ENCODE measurements at regions not wholly inside any gene's neighbourhood (a gene's known extent, or its start where the extent isn't known, plus 50 kb on each side); places are given as distances from the start of the nearest gene placed in this dataset.
A peak's percentile ranks its signal among the peaks of the same experiment; 100 is the strongest.
"Not testable (repeated sequence)": the region's sequence is repeated elsewhere in the genome, so short reads cannot be mapped to it uniquely, and the experiment has no call there.

GRCh38 chr10:6713716-6714115 lies 133.6 kb upstream of the PRKCQ start:
- DNase-seq, result peak in 1 of 2 donors; percentile 4

GRCh38 chr10:6713120-6713519 lies 133.0 kb upstream of the PRKCQ start:
- no peak for DNase-seq

GRCh38 chr10:6711881-6712280 lies 131.8 kb upstream of the PRKCQ start:
- DNase-seq, result no peak

- DNase-seq, result no peak
Measured at GRCh38 chr10:6711408-6711841, 131.3 kb upstream of the PRKCQ start.

- no peak for DNase-seq
Measured at GRCh38 chr10:6707352-6707751, 127.3 kb upstream of the PRKCQ start.

GRCh38 chr10:6706725-6707124 lies 126.6 kb upstream of the PRKCQ start:
- DNase-seq, result no peak

DNA sequence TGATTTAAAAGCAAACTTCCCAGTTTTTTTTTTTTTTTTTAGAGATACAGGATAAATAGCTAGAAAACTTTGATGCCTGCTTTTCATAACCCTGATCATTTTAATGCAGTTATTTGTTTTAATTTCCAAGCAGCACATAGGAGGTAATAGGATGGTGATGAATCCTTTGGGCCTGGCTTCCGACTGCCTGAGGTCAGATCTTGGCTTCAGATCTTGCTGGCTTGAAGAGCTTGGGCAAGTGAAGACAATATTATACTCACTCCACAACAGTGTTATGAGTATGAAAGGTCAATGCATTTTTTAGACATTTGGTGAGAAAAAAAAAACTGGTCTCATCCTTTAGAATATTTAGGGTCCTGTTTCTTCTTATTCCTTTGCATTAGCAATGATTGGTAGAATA lies 124.8 kb upstream of the PRKCQ start:
- DNase-seq, result no peak

GRCh38 chr10:6702833-6703232 lies 122.8 kb upstream of the PRKCQ start:
- DNase-seq, result not testable (repeated sequence)

GRCh38 chr10:6702030-6702429 lies 122.0 kb upstream of the PRKCQ start:
- DNase-seq, result no peak

DNA sequence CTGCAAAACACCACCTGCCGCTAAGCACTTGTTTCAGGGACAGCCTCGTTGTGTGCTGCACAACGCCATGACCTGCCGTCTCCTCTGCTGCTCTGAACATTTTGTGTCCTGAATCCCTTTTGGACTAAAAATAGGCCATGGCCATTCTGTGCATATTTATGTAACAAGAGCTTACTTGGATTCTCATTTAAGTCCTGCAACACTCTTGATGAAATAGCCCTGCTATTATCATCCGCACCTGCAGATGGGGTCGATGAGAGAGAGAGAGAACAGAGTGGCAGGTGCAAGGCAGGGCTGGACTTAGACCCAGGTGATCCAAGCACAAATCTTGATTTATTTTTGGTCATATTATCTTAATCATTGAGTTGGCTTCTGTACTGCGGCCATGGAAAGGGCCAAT lies 121.2 kb upstream of the PRKCQ start:
- no peak for DNase-seq

DNA sequence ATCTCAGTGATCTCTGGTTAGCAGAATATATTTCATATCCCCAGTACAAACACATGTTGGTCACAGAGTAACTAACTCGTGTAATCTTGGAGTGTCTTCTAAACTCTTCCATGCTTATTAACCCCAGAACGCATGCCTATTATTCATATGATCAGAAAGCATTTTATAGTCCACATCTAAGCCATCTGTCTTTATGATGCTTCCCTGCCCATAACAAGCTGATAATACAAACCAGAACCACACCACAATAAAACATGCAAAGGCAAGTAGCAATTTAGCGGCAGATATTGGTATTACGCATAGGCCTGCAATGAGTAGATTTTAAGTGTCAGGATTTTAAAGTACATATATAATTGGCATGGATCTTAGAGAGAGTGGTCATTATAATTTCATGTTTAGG lies 120.0 kb upstream of the PRKCQ start:
- no peak for DNase-seq

DNA sequence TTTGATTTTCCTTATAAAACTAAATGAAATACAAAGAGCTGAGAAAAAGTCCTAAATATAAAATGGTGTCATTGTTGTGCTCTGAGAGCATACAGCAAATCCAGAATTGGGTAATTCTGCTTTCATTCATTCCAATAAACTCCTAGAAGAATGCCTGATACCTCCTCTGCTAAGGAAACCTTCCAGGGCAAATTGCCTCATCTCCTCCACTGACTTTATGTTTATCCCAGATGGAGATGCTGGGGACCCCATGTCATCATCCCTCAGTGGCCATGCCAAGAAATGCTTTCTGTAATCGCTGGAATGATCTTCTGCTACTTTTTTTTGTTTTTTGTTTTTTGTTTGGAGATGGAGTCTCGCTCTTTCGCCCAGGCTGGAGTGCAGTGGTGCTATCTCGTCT lies 119.3 kb upstream of the PRKCQ start:
- DNase-seq, result no peak

GRCh38 chr10:6695519-6695918 lies 115.4 kb upstream of the PRKCQ start:
- no peak for DNase-seq

DNA sequence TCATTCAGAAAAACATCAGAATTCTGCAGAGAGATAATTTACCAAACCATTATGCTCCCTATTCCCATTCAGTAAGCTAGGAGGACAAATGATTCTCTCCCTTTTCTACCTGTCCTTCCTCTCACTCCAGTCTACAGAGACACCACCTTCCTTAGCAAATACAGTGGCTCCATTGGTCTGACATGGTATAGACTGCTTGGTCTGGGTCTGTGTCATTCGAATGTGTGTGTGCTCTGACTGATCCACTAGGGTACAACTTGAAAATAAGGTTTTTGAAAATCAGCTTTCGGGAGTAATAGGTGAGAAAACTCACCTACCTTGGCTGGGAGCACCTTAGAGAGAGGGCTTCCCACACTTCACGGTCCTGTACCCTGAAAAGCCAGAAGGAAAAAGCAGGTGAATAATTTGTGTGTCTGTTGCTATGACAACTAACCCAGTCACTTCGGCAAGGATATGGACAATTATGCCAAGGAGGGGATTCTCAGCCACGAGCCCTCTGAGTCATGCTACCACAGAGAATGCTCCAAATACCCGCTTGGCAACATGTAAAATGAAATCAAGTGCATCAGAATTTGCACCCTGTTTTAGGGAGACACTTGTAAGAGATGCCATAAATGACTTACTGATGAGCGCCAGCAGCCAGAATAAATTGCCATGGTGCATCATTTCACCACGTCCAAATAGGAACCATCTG lies 114.5 kb upstream of the PRKCQ start:
- DNase-seq, result no peak

DNA sequence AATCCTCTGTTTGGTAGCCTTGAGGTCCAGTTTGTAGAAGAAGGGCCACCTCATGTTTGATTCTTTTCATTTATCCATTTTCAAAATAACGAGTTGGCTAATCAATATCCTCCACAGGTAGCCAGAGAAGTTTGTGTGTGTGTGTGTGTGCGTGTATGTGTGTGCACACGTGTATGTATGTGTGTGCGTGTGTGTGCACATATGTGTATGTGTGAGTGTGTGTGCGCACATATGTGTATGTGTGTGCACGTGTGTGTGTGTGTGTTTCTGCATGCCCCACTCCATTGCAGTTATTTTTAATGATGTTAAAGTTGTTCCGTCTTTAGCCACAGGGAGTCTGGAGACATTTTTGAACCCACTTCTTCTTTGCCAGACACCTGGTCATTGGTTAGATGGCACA lies 112.8 kb upstream of the PRKCQ start:
- DNase-seq, result no peak

- DNase-seq, result no peak
Measured at GRCh38 chr10:6692103-6692502, 112.0 kb upstream of the PRKCQ start.

DNA sequence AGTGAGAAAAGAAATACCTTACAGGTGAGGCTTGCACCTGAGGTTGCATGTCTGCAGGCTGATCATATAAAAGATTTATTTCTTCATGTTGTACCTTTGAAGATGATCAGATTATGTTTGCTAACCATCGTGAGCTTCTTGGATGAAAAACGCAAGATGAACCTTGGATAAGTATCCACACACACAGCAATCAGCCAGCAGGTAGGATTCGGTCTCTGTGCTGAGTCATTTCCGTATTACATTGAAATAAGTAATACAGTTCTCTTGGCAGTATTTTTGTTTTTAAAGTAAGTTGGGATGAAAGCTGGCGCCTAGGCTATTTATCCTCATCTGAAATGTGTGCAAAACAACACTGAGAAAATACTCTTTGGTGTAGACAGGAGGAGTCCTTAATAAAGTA lies 109.0 kb upstream of the PRKCQ start:
- no peak for DNase-seq

DNA sequence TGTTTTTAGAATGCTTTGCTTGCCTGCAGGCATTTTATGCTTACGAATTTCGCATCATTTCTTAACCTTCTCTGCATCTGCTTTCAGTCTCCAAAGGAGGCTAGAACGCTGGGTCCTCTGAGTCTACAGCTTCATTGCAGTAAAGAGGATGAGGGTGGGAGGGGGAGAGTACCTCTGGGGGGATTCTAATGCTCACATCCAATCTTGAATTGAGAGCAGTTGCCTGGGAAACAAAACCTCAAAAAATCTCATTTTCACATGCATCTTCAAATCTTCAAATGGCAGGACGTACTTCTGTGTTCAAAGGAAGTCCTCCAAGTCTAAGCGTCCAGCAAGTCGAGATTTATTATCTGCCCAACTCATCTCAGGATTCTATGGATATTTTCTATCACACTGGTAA lies 100.7 kb upstream of the PRKCQ start:
- DNase-seq, result no peak

GRCh38 chr10:6678956-6679355 lies 98.9 kb upstream of the PRKCQ start:
- DNase-seq, result no peak

DNA sequence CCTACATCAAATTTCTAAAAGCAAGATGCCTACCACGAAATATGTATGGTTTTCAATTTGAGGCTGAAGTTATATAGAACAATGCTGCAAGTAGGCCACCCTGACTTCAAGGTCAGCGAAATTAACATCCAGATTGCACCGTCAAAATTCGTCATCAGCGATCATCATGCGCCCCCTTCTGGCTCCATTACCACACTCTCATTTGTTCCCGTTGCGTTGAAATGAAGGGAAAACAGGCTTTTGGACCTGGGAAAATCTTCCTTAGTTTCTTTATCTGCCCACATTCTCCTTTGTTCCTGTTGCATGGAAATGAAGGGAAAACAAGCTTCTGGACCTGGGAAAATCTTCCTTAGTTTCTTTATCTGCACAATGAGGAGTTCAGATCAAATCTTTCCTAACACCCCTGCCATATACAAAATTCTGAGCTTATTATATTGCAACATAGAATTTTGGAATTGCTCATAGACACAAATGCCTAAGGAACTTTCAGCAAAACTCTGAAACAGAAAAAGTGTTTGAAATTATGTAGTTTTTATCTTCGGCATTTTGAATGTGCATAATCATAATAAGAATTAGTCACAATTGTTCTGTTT lies 98.2 kb upstream of the PRKCQ start:
- DNase-seq, result peak; percentile 50 to 68

- not testable (repeated sequence) for DNase-seq
Measured at GRCh38 chr10:6677129-6677528, 97.1 kb upstream of the PRKCQ start.

- no peak for DNase-seq
Measured at GRCh38 chr10:6674291-6674690, 94.2 kb upstream of the PRKCQ start.

DNA sequence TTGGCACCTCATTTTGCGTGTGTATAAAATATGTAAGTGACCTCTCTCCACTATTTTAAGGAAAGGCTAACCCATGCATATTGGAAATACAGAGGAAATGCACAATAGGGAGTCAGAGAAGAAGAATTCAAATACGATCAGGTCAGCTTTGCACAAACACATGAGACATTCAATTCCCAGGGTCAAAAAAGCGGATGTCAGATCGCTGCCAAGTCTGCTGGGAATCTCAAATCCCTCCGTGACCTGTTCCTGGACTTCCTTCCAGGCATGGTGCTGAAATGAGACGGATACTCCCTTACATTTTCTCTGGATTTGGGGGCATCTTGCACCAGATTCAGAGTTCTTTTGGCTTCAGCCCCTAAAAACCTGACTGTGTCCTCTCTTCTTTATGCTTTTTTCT lies 91.9 kb upstream of the PRKCQ start:
- DNase-seq, result no peak

GRCh38 chr10:6669269-6669859 lies 89.3 kb upstream of the PRKCQ start:
- peak in 1 of 2 donors; percentile 56 for DNase-seq
